DND-41 (cell line): ENCODE measurements at regions not wholly inside any gene's neighbourhood (a gene's known extent, or its start where the extent isn't known, plus 50 kb on each side); places are given as distances from the start of the nearest gene placed in this dataset.
"Not testable (repeated sequence)": the region's sequence is repeated elsewhere in the genome, so short reads cannot be mapped to it uniquely, and the experiment has no call there.

Experiments used
- CTCF ChIP-seq: IDR thresholded peaks from 2 replicates; pipeline ENCODE4 v1.5.1; 2012; ENCODE audit warnings: borderline replicate concordance, low read length, moderate library complexity, mild to moderate bottlenecking; ENCODE audit not compliant: poor library complexity, severe bottlenecking; ENCODE audit errors: extremely low read depth
- EZH2 ChIP-seq: IDR thresholded peaks from 3 replicates; pipeline ENCODE4 v1.6.1; 2012; ENCODE audit warnings: borderline replicate concordance, low read depth, mild to moderate bottlenecking, moderate library complexity, low read length, inconsistent platforms; ENCODE audit not compliant: severe bottlenecking

GRCh38 chr14:23898359-23898758 is 55.2 kb upstream of the DHRS4 start:
- not testable (repeated sequence) for TF ChIP-seq EZH2, CTCF
